ENCODE measurements at regions not wholly inside any gene's neighbourhood (a gene's known extent, or its start where the extent isn't known, plus 50 kb on each side); places are given as distances from the start of the nearest gene placed in this dataset.
"Not testable (repeated sequence)": the region's sequence is repeated elsewhere in the genome, so short reads cannot be mapped to it uniquely, and the experiment has no call there.

DNA sequence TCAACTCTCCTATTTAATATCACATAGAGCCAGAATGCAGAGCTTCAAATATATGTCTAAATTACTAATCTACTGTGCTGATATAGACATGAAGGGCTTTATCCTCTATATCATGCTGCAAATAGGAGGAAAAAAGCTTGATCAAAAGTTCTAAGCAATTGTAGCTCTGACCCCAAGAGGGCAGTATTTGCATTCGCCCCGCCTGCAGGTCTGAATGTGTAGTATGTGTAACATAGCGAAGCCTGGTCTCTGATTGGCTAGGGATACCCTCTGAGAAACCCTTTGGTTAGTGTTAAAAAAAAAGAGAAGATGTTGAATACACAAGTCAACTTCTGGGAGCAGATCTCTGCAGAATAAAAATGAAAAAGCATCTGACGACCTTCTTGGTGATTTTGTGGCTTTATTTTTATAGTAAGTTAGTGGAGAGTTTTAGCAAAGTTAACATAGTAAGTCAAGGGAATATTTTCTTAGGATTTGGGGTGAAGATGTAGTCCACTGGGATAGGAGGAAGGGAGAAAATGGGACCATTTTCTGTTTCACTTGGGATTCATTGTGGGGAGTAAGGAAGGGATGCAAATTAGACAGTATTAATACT lies 151.6 kb upstream of the OR4E1 start:
- H3K9me3 ChIP-seq (ENCODE audit: insufficient read depth, low read depth, low read length) = no peaks in the 10 kb centered on the region
- H3K36me3 ChIP-seq (ENCODE audit: insufficient read depth, low read length) = no peaks in the 10 kb centered on the region
- TF ChIP-seq, protein P1, sequence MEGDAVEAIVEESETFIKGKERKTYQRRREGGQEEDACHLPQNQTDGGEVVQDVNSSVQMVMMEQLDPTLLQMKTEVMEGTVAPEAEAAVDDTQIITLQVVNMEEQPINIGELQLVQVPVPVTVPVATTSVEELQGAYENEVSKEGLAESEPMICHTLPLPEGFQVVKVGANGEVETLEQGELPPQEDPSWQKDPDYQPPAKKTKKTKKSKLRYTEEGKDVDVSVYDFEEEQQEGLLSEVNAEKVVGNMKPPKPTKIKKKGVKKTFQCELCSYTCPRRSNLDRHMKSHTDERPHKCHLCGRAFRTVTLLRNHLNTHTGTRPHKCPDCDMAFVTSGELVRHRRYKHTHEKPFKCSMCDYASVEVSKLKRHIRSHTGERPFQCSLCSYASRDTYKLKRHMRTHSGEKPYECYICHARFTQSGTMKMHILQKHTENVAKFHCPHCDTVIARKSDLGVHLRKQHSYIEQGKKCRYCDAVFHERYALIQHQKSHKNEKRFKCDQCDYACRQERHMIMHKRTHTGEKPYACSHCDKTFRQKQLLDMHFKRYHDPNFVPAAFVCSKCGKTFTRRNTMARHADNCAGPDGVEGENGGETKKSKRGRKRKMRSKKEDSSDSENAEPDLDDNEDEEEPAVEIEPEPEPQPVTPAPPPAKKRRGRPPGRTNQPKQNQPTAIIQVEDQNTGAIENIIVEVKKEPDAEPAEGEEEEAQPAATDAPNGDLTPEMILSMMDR (conservative IDR thresholded peaks at IDR 0.05; ENCODE audit: low read length) = peak; percentile 94
- TF ChIP-seq EZH2phosphoT487 (IDR thresholded peaks at IDR 0.05; ENCODE audit: borderline replicate concordance) = no peak
- no peaks in the 10 kb centered on the region for H3K79me2 ChIP-seq (ENCODE audit: insufficient read depth, low read length)
- no peaks in the 10 kb centered on the region for H3F3A ChIP-seq (ENCODE audit: low read depth)
- peaks cover 27% of the 10 kb centered on the region for H3K27me3 ChIP-seq (ENCODE audit: insufficient read depth, low read length, poor library complexity, severe bottlenecking)
- no peak overlapping the region for H3K9ac ChIP-seq (ENCODE audit: low read depth, low read length, poor library complexity, severe bottlenecking)
- no peaks in the 10 kb centered on the region for H3K4me1 ChIP-seq (ENCODE audit: insufficient read depth, low read length, poor library complexity, severe bottlenecking)
- no peaks in the 10 kb centered on the region for H4K20me1 ChIP-seq (ENCODE audit: insufficient read depth, low read length, poor library complexity, severe bottlenecking)
- H3K4me3 ChIP-seq (ENCODE audit: low read length, poor library complexity, severe bottlenecking) = no peak overlapping the region
- no peaks in the 10 kb centered on the region for H3K9me2 ChIP-seq (replicated peaks; ENCODE audit: low read depth, low read length)
- H3K4me2 ChIP-seq (ENCODE audit: low read depth, low read length, poor library complexity, severe bottlenecking) = no peak overlapping the region
- no peak overlapping the region for H2AFZ ChIP-seq (ENCODE audit: low read length)

GRCh38 chr14:21822109-21822508 lies 148.5 kb upstream of the OR4E1 start:
- no peak overlapping the region for H3K4me3 ChIP-seq (ENCODE audit: low read length, poor library complexity, severe bottlenecking)
- no peaks in the 10 kb centered on the region for H3K79me2 ChIP-seq (ENCODE audit: insufficient read depth, low read length)
- no peaks in the 10 kb centered on the region for H3K36me3 ChIP-seq (ENCODE audit: insufficient read depth, low read length)
- H3K9ac ChIP-seq (ENCODE audit: low read depth, low read length, poor library complexity, severe bottlenecking) = no peak overlapping the region
- no peaks in the 10 kb centered on the region for H3F3A ChIP-seq (ENCODE audit: low read depth)
- H3K4me1 ChIP-seq (ENCODE audit: insufficient read depth, low read length, poor library complexity, severe bottlenecking) = no peaks in the 10 kb centered on the region
- TF ChIP-seq, protein P1 (conservative IDR thresholded peaks at IDR 0.05; ENCODE audit: low read length) = no peak
- no peak for TF ChIP-seq EZH2phosphoT487 (IDR thresholded peaks at IDR 0.05; ENCODE audit: borderline replicate concordance)
- peaks cover 4% of the 10 kb centered on the region for H3K27me3 ChIP-seq (ENCODE audit: insufficient read depth, low read length, poor library complexity, severe bottlenecking)
- no peaks in the 10 kb centered on the region for H3K9me3 ChIP-seq (ENCODE audit: insufficient read depth, low read depth, low read length)
- no peak overlapping the region for H2AFZ ChIP-seq (ENCODE audit: low read length)
- H3K4me2 ChIP-seq (ENCODE audit: low read depth, low read length, poor library complexity, severe bottlenecking) = no peak overlapping the region
- H3K9me2 ChIP-seq (replicated peaks; ENCODE audit: low read depth, low read length) = no peaks in the 10 kb centered on the region
- no peaks in the 10 kb centered on the region for H4K20me1 ChIP-seq (ENCODE audit: insufficient read depth, low read length, poor library complexity, severe bottlenecking)

- Histone ChIP-seq H3K9ac (ENCODE audit: low read depth, low read length, poor library complexity, severe bottlenecking) (no peak overlapping the region), H3K4me3 (ENCODE audit: low read length, poor library complexity, severe bottlenecking) (no peak overlapping the region), H3K79me2 (ENCODE audit: insufficient read depth, low read length) (no peaks in the 10 kb centered on the region), H3K4me2 (ENCODE audit: low read depth, low read length, poor library complexity, severe bottlenecking) (no peak overlapping the region), H3K27me3 (ENCODE audit: insufficient read depth, low read length, poor library complexity, severe bottlenecking) (no peaks in the 10 kb centered on the region), H3K9me2 (replicated peaks; ENCODE audit: low read depth, low read length) (no peaks in the 10 kb centered on the region), H4K20me1 (ENCODE audit: insufficient read depth, low read length, poor library complexity, severe bottlenecking) (no peaks in the 10 kb centered on the region), H3K36me3 (ENCODE audit: insufficient read depth, low read length) (no peaks in the 10 kb centered on the region), H3F3A (ENCODE audit: low read depth) (no peaks in the 10 kb centered on the region), H2AFZ (ENCODE audit: low read length) (no peak overlapping the region), H3K9me3 (ENCODE audit: insufficient read depth, low read depth, low read length) (no peaks in the 10 kb centered on the region), H3K4me1 (ENCODE audit: insufficient read depth, low read length, poor library complexity, severe bottlenecking) (no peaks in the 10 kb centered on the region)
- no peak for TF ChIP-seq EZH2phosphoT487 (IDR thresholded peaks at IDR 0.05; ENCODE audit: borderline replicate concordance)
- TF ChIP-seq, protein P1 (conservative IDR thresholded peaks at IDR 0.05; ENCODE audit: low read length) = no peak
Measured at GRCh38 chr14:21820631-21821030, 147.0 kb upstream of the OR4E1 start.

DNA sequence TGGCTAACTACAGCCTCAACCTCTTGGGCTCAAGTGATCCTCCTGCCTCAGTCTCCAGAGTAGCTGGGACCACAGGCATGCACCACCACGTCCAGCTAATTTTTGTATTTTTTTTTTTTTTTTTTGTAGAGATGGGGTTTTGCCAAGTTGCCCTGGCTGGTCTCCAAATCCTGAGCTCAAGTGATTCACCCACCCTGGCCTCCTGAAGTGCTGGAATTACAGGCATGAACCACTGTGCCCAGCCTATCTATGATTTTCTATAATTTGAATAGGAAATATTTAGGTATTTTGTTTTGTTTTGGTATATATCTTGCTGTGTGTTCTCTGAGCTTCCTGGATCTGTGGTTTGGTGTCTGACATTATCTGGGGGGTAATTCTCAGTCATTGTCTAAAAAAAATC lies 146.3 kb upstream of the OR4E1 start:
- H3K79me2 ChIP-seq (ENCODE audit: insufficient read depth, low read length); H3K27me3 ChIP-seq (ENCODE audit: insufficient read depth, low read length, poor library complexity, severe bottlenecking); H2AFZ ChIP-seq (ENCODE audit: low read length); H3K36me3 ChIP-seq (ENCODE audit: insufficient read depth, low read length); H3K9me2 ChIP-seq (replicated peaks; ENCODE audit: low read depth, low read length); H4K20me1 ChIP-seq (ENCODE audit: insufficient read depth, low read length, poor library complexity, severe bottlenecking); H3K9ac ChIP-seq (ENCODE audit: low read depth, low read length, poor library complexity, severe bottlenecking); H3K4me2 ChIP-seq (ENCODE audit: low read depth, low read length, poor library complexity, severe bottlenecking); H3K4me3 ChIP-seq (ENCODE audit: low read length, poor library complexity, severe bottlenecking); H3K4me1 ChIP-seq (ENCODE audit: insufficient read depth, low read length, poor library complexity, severe bottlenecking); H3K9me3 ChIP-seq (ENCODE audit: insufficient read depth, low read depth, low read length); H3F3A ChIP-seq (ENCODE audit: low read depth): not testable (repeated sequence)

DNA sequence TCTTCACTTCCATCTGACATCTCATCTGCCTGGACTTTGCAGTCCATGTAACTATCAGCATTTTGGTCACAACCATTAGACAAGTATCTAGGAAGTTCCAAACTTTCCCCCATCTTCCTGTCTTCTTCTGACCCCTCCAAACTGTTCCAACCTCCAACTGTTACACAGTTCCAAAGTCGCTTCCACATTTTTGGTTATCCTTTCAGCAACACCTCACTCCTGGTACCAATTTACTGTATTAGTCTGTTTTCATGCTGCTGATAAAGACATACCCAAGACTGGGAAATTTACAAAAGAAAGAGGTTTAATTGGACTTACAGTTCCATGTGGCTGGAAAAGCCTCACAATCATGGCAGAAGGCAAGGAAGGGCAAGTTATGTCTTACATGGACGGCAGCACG lies 143.4 kb upstream of the OR4E1 start:
- H4K20me1 ChIP-seq (ENCODE audit: insufficient read depth, low read length, poor library complexity, severe bottlenecking) = not testable (repeated sequence)

More for the DNA sequence above, 143.4 kb upstream of the OR4E1 start:
- H3K4me2 ChIP-seq (ENCODE audit: low read depth, low read length, poor library complexity, severe bottlenecking); H3K27me3 ChIP-seq (ENCODE audit: insufficient read depth, low read length, poor library complexity, severe bottlenecking); H3K9ac ChIP-seq (ENCODE audit: low read depth, low read length, poor library complexity, severe bottlenecking); H3F3A ChIP-seq (ENCODE audit: low read depth); H3K79me2 ChIP-seq (ENCODE audit: insufficient read depth, low read length); H3K4me3 ChIP-seq (ENCODE audit: low read length, poor library complexity, severe bottlenecking); H3K36me3 ChIP-seq (ENCODE audit: insufficient read depth, low read length); H2AFZ ChIP-seq (ENCODE audit: low read length); H3K9me2 ChIP-seq (replicated peaks; ENCODE audit: low read depth, low read length); H3K9me3 ChIP-seq (ENCODE audit: insufficient read depth, low read depth, low read length); H3K4me1 ChIP-seq (ENCODE audit: insufficient read depth, low read length, poor library complexity, severe bottlenecking): not testable (repeated sequence)

All from Loucy (cell line).